HG02623 (cell line): ENCODE measurements at regions not wholly inside any gene's neighbourhood (a gene's known extent, or its start where the extent isn't known, plus 50 kb on each side); places are given as distances from the start of the nearest gene placed in this dataset.

Experiments
- ATAC-seq: cut with Tn5 transposase; IDR thresholded peaks from one replicate; pipeline ENCODE4 v1.9.1; 2021; ENCODE audit warnings: moderate library complexity; ENCODE audit not compliant: unreplicated experiment

- ATAC-seq, result no peak
These were observed 122.6 kb upstream of the SMAD3 start for GRCh38 chr15:66942649-66943390.

DNA sequence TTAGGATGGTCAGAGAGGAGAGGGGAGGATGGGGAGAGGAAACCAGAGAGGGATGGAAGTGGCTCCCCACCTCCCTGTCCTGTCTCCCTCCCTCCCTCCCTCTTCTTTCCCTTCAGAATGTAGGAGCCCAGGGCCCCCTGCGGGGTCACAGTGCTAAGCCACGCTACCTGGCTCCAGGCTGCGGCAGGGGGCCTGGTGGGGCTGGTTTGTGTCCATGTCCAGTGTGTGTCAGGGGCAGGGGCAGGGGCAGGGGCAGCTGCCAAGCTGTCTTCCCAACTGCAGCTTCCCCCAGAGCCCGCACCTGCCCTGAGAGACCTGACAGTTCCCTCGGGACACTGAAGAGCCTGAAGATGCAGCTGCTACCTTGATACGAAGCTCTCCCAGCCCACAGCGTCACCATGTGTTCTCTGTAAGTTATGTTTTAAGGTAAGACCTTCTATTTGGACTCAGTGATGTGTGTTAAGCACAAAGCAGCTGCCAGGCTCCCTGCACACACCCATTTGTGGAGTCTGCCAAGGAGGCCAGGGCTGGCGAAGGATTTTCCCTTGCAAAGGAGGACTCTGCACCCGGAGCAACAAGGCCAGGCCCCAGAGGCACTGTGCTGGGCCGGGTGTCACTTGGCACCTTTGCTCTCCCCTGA, 121.8 kb upstream of the SMAD3 start:
- no peak for ATAC-seq

DNA sequence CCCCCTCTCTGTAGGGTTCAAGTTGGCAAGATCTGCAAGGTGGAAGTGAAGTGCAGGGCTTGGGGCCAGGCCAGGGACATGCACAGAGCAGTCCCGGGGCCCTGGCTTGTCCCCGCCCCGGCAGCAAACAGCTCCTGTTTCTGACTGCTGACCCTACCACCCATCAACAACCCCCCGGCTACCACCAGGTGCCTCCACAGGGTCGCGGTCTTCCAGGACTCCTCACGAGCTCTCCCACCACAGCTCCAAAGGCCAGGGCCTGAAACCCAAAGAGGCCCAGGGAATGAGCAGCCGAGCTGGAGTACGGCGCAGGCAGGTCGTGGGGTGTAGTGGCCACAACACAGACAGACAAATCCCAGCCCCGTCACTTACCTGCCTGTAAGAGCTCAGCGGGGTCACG, 121.3 kb upstream of the SMAD3 start:
- ATAC-seq, result no peak

DNA sequence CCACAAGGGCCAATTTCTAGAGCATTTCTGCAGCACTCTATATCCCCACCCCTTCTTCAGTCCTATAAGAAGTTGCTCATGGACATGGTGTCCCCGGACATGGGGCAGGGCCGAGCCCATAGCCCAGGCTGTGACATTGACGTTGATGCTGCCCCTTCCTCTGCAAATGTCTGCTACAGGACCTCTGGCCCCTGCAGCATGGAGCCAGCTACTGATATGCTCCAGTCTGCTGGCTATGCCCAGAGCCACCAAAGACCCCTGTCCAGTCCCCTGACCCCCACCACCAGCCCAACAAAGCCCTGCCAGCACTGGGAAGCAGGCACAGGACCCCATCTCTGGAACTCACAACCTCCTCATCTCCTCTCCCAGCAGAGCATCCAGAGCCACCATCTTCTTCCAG, 120.1 kb upstream of the SMAD3 start:
- no peak for ATAC-seq

DNA sequence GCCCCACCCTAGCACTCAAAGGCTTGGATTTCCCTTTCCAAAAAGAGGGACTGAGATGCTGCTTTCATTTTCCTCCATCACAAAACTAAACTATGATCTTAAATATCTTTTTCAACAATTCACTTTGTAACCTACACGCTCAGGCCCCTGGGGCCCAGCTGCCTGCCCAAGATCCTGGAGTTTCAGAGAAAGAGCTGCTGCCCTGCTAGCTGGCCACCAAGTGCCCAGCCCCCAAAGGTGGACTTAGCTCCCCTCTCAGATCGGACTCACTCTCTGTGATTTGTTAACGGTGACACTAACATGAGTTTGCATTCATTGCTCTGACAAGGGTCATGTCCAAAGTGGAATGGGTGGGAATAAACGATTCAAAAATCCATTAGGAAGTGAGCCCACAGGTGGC, 119.6 kb upstream of the SMAD3 start:
- ATAC-seq, result no peak

GRCh38 chr15:66946578-66947164, 118.7 kb upstream of the SMAD3 start:
- ATAC-seq, result no peak

DNA sequence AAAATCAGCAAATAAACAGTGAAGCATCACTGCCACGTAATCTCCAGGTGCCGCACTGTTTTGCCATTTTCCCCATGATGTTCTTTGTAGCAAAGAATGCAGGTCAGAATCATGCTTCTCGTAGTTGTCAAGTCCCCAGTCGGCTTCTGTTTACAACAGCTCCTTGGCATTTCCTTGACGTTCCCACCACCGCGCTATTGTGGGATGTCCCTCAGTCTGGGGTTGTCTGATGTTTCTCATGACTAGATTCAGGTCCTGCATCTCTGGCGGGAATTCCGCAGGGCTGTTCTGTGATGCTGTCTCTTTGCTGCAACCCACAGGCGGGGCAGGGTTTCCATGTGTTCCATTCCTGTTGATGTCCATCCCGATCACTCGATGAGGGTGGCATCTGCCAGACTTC, 117.9 kb upstream of the SMAD3 start:
- ATAC-seq, result no peak

- no peak for ATAC-seq
These were observed 117.1 kb upstream of the SMAD3 start for GRCh38 chr15:66948294-66948693.

- ATAC-seq, result no peak
These were observed 115.3 kb upstream of the SMAD3 start for GRCh38 chr15:66950114-66950513.

DNA sequence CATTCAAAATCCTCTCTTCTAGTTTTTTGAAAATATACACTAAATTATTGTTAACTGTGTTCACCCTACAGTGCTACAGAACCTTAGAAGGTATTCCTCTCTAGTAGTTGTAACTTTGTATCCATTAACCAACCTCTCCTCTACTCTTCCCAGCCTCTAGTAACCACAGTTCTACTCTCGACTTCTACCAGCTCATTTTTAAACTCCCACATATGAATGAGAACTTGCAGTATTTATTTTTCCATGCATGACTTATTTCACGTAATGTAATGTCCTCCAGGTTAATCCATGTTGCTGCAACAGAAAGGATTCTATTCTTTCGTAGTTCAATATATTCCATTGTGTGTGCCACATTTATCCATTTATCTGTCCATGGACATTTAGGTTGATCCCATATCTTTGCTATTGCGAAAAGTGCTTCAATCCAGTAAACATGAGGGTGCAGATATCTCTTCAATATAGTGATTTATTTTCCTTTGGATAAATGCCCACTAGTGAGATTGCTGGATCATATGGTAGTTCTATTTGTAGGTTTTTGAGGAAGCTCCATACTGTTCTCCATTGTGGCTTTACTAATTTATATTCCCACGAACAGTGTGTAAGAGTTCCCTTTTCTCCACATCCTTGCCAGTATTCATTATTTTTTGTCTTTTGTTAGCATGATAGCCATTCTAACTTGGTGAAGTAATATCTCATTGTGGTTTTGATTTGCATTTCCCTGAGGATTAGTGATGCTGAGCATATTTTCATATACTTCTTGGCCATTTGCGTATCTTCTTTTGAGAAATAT, 113.7 kb upstream of the SMAD3 start:
- ATAC-seq, result no peak

DNA sequence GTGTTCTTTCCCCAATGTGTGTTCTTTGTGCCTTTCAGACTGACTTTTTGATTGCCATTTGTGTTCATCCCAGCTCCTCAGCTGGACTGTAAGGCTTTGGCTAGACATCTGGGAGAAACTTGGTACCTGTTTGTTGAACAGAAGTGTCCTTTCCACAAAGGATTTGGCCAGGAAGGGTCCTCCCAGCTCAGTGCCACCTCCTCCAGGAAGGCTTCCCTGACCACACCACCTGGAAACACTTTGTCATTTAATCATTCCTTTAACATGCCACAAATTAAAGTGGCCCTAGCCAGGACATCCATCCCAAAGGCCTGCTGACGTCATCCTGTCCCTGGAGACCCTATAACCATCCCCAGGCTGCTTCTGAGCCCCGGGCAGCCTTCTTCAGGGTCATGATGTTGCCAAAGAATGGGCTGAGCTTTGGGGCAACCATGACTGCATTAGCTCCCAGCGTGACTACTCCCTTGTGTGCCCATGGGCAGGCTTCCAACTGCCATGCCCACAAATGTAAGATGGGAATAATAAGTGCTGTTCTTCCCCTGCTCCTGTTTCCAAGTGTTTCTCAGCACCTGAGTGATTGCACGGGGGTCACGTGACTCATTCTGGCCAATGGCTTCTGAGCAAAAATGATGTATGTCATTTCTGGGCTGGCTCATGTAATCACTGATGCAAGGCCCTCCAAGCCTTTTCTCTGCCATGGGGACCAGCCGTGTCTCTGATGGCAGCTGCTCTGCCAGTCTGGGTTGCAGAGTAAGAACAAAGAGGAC, 112.5 kb upstream of the SMAD3 start:
- ATAC-seq, result no peak

- no peak for ATAC-seq
These were observed 111.7 kb upstream of the SMAD3 start for GRCh38 chr15:66953523-66954229.

DNA sequence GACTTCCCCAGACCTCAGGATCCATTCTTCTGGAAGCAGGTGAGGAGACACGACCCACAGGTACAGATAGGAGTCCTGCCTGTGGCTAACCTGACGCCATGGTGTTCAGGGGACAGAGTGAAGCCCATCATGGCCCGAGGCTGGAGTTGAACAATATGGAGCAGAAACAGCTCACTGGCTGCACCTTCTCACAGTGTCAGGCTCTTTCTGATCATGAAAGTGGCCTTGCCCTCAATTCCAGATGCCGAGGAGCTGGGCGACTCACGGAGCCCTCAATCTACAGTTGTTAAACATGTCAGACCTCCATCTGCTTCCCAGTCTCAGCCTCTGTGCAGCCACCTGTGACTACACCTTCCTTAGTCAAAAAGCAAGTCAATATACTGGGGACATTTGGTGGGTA, 110.8 kb upstream of the SMAD3 start:
- ATAC-seq, result no peak

DNA sequence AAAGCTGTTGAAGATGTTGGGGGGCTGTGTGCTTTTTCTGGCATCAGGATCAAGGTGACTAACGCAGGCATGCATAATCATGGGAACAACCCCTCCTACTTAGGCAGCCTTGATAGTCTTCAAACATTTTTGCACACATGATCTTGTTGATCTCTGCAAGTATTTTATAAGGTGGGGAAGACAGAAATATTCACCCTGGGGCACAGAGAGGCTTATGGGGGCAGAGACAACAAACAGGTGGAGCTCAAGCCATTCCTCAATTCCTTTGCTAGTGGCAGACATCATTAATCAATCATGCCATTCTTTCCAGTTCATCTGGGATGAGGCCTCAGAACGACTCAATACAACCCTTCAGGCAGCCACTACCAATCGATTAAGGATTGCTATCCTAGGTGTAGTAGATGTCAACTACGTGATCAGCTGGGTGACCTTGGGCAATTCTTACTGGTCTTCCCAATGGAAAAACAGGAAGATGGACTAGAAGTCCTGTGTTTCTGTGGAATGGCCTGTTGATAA, 110.3 kb upstream of the SMAD3 start:
- ATAC-seq, result no peak

GRCh38 chr15:66955871-66956585, 109.4 kb upstream of the SMAD3 start:
- no peak for ATAC-seq

DNA sequence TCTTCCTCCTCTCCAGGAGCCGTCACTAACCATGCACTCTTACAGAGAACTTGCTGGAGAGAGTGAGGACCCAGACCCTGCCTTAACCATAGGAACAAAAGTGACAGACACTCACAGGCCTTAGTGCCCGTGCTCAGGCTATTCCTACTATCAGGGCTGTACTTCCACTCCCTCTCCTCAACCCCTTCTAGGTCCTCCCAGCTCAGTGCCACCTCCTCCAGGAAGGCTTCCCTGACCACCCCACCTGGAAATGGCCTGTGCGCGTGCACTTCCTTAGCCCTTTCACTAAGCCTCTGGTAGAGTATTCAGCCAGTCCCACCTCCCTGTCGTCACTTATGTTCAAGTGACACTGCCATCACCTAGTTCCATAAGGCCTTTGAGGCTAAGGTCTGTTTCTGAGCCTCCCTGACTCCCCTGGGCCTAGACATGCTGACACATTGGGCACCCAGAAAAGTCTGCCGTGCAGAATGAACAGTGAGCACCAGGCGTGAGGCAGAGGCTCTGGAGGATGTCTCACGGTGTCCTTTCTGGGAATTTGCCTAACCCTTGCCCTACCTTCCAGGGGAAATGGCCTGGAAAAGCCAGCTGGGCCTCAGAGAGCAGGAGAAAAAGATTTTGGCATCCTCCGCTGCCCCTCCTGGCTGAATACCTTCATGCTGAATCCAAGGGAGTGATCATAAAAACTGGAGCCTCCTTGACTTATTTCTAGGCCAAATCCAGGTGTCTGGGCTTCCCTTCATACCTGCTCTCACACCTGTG, 108.6 kb upstream of the SMAD3 start:
- no peak for ATAC-seq

DNA sequence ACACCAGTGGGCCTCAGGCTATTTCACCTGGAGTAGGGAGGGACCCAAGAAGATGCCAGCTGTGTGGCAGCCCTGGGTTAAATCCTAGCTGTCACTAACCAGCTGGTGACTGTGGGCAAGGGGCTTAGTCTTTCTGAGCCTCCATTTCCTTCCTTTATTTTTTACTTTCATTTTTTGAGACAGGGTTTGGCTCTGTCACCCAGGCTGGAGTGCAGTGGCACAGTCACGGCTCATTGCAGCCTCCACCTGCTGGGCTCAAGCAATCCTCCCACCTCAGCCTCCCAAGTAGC, 108.0 kb upstream of the SMAD3 start:
- ATAC-seq, result no peak

GRCh38 chr15:66959066-66959465, 106.3 kb upstream of the SMAD3 start:
- ATAC-seq, result no peak

DNA sequence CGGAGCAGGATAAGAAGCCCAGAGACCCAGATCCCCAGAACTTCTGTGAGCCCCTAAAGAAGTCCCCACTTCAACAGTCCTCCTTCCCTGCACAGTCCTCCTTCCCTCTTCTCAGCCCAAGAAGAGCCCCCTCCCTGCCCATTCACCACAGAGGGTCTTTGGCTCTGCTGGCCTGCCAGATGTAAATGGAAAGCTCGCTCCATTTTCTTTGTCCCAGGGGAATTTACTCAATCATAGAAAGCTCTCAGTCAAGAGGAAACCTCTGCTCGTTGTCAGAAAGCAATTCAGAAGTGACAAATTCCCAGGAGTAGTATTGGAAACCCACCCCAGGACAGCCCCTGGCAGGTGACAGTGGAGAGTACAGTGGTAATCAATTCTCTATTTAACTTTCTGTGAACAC, 105.5 kb upstream of the SMAD3 start:
- ATAC-seq, result no peak
